ENCODE measurements at regions not wholly inside any gene's neighbourhood (a gene's known extent, or its start where the extent isn't known, plus 50 kb on each side); places are given as distances from the start of the nearest gene placed in this dataset.

DNA sequence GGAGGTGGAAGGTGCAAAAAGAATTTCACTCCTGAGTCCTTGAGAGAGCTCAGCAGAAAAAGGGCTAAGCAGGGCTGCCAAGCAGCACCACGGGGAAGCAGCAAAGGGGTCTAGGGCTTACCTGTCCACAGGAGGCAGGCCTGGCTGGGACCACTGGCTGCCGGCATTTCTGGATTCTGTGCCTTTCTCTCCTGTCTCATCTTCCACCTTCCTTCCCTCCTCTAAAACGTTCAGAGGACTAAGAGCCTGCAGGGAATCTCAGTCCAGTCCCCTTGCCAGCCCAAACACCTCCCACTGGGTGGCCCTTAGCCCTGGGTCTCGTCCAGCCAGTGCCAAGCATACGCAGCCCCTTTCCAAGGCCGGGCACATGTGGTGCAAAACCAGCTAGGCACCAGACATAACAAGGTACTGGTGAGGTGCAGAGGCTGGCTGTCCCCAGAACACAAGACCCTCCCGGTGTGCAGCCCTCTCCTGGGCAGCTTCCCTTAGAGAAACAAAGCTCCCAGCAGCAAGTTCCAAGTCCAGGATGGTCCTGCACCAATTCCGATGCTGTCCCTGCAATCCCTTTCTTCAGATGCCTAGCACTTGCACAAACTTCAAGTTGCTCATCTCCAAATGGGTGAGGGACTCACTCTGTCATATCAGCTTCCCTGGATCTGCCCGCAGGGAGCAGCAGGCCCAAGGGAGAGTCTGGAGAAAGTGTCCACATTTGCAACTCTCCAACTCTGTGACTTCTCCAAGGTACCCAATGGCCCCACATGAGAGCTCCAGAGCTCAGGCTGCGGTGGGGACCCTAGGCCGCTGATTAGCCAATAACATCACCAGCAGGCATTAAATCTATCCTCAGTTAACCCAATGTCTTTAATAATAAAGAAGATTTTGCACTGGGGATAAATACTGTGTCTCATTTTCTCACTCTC lies 126.3 kb downstream of the C5orf15 start:
- H2BK120ac ChIP-seq (ENCODE audit: low read depth, low read length, poor library complexity, severe bottlenecking): no peak overlapping the region
- H2BK5ac ChIP-seq (ENCODE audit: insufficient read length, low read length): no peak overlapping the region
- H3K9me3 ChIP-seq (ENCODE audit: control insufficient read depth, low read depth, low read length): no peaks in the 10 kb centered on the region
- no peak overlapping the region for H4K8ac ChIP-seq (replicated peaks; ENCODE audit: insufficient read length, low read depth, low read length)
- H3K18ac ChIP-seq (ENCODE audit: insufficient read length, low read depth, low read length): no peak overlapping the region
- H3K36me3 Mint-ChIP-seq (ENCODE audit: insufficient read depth in 1 of 3, low read depth in 3 of 3): no peaks in the 10 kb centered on the region
- no peaks in the 10 kb centered on the region for H3K4me1 ChIP-seq (ENCODE audit: insufficient read depth, low read length)
- peaks cover 2 to 13% of the 10 kb centered on the region in 2 experiments for H3K4me1 Mint-ChIP-seq
- H3K27me3 ChIP-seq (ENCODE audit: insufficient read depth, low read length): no peaks in the 10 kb centered on the region
- no peak overlapping the region for H2BK20ac ChIP-seq (ENCODE audit: low read depth, low read length, poor library complexity, severe bottlenecking)
- TF ChIP-seq, protein P1, sequence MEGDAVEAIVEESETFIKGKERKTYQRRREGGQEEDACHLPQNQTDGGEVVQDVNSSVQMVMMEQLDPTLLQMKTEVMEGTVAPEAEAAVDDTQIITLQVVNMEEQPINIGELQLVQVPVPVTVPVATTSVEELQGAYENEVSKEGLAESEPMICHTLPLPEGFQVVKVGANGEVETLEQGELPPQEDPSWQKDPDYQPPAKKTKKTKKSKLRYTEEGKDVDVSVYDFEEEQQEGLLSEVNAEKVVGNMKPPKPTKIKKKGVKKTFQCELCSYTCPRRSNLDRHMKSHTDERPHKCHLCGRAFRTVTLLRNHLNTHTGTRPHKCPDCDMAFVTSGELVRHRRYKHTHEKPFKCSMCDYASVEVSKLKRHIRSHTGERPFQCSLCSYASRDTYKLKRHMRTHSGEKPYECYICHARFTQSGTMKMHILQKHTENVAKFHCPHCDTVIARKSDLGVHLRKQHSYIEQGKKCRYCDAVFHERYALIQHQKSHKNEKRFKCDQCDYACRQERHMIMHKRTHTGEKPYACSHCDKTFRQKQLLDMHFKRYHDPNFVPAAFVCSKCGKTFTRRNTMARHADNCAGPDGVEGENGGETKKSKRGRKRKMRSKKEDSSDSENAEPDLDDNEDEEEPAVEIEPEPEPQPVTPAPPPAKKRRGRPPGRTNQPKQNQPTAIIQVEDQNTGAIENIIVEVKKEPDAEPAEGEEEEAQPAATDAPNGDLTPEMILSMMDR (conservative IDR thresholded peaks at IDR 0.05): no peak
- peaks cover 6% of the 10 kb centered on the region; the same call in 1 of the 2 replicates for H3K27me3 Mint-ChIP-seq (ENCODE audit: low read depth)
- no peak overlapping the region for H2BK15ac ChIP-seq (ENCODE audit: low read depth, low read length)
- H3K23me2 ChIP-seq (ENCODE audit: insufficient read length, low read depth, low read length, poor library complexity, severe bottlenecking): no peaks in the 10 kb centered on the region
- H3K27ac ChIP-seq (ENCODE audit: insufficient read length, low read depth, low read length): no peak overlapping the region
- no peak overlapping the region for H2BK12ac ChIP-seq (ENCODE audit: insufficient read length, low read depth, low read length)
- no peak overlapping the region for H3K9ac ChIP-seq (ENCODE audit: extremely low read depth, insufficient read length, low read length)
- H3K14ac ChIP-seq (ENCODE audit: insufficient read depth, low read length): no peak overlapping the region
- DNase-seq: no peak
- no peak overlapping the region for H4K5ac ChIP-seq (ENCODE audit: insufficient read length, low read depth, low read length)
- H3K23ac ChIP-seq (ENCODE audit: insufficient read length, low read depth, low read length): no peak overlapping the region
- no peak overlapping the region for H3K4ac ChIP-seq (ENCODE audit: low read depth, low read length)
- no peak overlapping the region for H3T11ph ChIP-seq (ENCODE audit: low read length)
- H3K27ac Mint-ChIP-seq: no peak overlapping the region
- H3K4me2 ChIP-seq (ENCODE audit: insufficient read depth, insufficient read length, low read length): no peak overlapping the region
- H2AFZ ChIP-seq (ENCODE audit: low read length): no peak overlapping the region
- no peaks in the 10 kb centered on the region for H3K9me3 Mint-ChIP-seq
- no peaks in the 10 kb centered on the region; the same call in 1 of the 2 replicates for H3K79me2 ChIP-seq (ENCODE audit: insufficient read depth, low read length)
- no peaks in the 10 kb centered on the region for H3K79me1 ChIP-seq (ENCODE audit: insufficient read depth, low read depth, low read length, poor library complexity, severe bottlenecking)
- no peak overlapping the region for H3K56ac ChIP-seq (ENCODE audit: insufficient read length, low read depth, low read length)
- H4K91ac ChIP-seq (ENCODE audit: insufficient read length, low read depth, low read length): no peak overlapping the region
- no peak overlapping the region for H3K4me3 Mint-ChIP-seq
- H4K20me1 ChIP-seq (ENCODE audit: control insufficient read depth, insufficient read depth, insufficient read length): no peaks in the 10 kb centered on the region
- no peak overlapping the region for H2AK5ac ChIP-seq (ENCODE audit: insufficient read length, low read length)
- no CpG with 5 or more reads among the region's 11 CpGs for WGBS (ENCODE audit: extremely low coverage, insufficient read length, low lambda C conversion rate)
